H1 (cell line): ENCODE measurements at regions not wholly inside any gene's neighbourhood (a gene's known extent, or its start where the extent isn't known, plus 50 kb on each side); places are given as distances from the start of the nearest gene placed in this dataset.

Experiments used
- FOSL1 ChIP-seq: IDR thresholded peaks from 2 replicates; pipeline ENCODE4 v1.6.1; 2011; ENCODE audit warnings: mild to moderate bottlenecking, low read depth, low read length, moderate library complexity; ENCODE audit not compliant: insufficient read depth
- JUND ChIP-seq: IDR thresholded peaks from 2 replicates; pipeline ENCODE4 v1.6.1; 2011; ENCODE audit warnings: mild to moderate bottlenecking, improper control_type of control experiment, low read length
- KDM1A ChIP-seq: fragments of 200-600, 300-600 bp; sonication (generic); IDR thresholded peaks from 2 replicates; pipeline ENCODE4 v1.7.1; 2016; ENCODE audit warnings: mild to moderate bottlenecking, low read length, borderline replicate concordance
- TF ChIP-seq, protein P1 (sequence below): fragments of 300-600 bp; sonication (generic); IDR thresholded peaks from 2 replicates; pipeline ENCODE4 v1.7.1; 2012; ENCODE audit warnings: low read length, moderate library complexity, mild to moderate bottlenecking, inconsistent platforms; ENCODE audit not compliant: insufficient replicate concordance

DNA sequence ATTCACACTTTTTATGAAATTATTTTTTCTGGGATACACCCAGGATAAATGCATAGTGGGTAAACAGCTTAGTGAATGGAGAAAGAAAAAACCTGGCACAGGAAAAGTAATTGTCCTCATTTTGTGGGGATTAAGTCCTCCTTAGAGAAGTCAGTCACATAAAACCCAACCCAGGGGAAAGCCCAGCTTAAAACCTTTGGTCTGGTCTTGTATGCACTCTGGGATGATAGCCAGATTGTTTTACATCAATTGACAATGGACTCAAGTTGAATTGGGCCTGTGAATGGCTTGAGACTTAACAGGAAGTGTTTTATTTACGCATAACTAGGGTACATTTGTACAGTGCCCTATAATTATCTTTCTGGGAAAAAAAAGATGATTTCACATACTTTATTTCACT lies 561.3 kb upstream of the GRIA3 start (continued):
- TF ChIP-seq, protein P1, sequence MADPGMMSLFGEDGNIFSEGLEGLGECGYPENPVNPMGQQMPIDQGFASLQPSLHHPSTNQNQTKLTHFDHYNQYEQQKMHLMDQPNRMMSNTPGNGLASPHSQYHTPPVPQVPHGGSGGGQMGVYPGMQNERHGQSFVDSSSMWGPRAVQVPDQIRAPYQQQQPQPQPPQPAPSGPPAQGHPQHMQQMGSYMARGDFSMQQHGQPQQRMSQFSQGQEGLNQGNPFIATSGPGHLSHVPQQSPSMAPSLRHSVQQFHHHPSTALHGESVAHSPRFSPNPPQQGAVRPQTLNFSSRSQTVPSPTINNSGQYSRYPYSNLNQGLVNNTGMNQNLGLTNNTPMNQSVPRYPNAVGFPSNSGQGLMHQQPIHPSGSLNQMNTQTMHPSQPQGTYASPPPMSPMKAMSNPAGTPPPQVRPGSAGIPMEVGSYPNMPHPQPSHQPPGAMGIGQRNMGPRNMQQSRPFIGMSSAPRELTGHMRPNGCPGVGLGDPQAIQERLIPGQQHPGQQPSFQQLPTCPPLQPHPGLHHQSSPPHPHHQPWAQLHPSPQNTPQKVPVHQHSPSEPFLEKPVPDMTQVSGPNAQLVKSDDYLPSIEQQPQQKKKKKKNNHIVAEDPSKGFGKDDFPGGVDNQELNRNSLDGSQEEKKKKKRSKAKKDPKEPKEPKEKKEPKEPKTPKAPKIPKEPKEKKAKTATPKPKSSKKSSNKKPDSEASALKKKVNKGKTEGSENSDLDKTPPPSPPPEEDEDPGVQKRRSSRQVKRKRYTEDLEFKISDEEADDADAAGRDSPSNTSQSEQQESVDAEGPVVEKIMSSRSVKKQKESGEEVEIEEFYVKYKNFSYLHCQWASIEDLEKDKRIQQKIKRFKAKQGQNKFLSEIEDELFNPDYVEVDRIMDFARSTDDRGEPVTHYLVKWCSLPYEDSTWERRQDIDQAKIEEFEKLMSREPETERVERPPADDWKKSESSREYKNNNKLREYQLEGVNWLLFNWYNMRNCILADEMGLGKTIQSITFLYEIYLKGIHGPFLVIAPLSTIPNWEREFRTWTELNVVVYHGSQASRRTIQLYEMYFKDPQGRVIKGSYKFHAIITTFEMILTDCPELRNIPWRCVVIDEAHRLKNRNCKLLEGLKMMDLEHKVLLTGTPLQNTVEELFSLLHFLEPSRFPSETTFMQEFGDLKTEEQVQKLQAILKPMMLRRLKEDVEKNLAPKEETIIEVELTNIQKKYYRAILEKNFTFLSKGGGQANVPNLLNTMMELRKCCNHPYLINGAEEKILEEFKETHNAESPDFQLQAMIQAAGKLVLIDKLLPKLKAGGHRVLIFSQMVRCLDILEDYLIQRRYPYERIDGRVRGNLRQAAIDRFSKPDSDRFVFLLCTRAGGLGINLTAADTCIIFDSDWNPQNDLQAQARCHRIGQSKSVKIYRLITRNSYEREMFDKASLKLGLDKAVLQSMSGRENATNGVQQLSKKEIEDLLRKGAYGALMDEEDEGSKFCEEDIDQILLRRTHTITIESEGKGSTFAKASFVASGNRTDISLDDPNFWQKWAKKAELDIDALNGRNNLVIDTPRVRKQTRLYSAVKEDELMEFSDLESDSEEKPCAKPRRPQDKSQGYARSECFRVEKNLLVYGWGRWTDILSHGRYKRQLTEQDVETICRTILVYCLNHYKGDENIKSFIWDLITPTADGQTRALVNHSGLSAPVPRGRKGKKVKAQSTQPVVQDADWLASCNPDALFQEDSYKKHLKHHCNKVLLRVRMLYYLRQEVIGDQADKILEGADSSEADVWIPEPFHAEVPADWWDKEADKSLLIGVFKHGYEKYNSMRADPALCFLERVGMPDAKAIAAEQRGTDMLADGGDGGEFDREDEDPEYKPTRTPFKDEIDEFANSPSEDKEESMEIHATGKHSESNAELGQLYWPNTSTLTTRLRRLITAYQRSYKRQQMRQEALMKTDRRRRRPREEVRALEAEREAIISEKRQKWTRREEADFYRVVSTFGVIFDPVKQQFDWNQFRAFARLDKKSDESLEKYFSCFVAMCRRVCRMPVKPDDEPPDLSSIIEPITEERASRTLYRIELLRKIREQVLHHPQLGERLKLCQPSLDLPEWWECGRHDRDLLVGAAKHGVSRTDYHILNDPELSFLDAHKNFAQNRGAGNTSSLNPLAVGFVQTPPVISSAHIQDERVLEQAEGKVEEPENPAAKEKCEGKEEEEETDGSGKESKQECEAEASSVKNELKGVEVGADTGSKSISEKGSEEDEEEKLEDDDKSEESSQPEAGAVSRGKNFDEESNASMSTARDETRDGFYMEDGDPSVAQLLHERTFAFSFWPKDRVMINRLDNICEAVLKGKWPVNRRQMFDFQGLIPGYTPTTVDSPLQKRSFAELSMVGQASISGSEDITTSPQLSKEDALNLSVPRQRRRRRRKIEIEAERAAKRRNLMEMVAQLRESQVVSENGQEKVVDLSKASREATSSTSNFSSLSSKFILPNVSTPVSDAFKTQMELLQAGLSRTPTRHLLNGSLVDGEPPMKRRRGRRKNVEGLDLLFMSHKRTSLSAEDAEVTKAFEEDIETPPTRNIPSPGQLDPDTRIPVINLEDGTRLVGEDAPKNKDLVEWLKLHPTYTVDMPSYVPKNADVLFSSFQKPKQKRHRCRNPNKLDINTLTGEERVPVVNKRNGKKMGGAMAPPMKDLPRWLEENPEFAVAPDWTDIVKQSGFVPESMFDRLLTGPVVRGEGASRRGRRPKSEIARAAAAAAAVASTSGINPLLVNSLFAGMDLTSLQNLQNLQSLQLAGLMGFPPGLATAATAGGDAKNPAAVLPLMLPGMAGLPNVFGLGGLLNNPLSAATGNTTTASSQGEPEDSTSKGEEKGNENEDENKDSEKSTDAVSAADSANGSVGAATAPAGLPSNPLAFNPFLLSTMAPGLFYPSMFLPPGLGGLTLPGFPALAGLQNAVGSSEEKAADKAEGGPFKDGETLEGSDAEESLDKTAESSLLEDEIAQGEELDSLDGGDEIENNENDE = no peak
- TF ChIP-seq JUND (no peak), FOSL1 (no peak), KDM1A (no peak)
